GM10266 (cell line): ENCODE measurements at regions not wholly inside any gene's neighbourhood (a gene's known extent, or its start where the extent isn't known, plus 50 kb on each side); places are given as distances from the start of the nearest gene placed in this dataset.

Source experiments
- DNase-seq: peaks from one replicate; pipeline ENCODE4 v3.0.0; 2012; ENCODE audit errors: extremely low spot score
- CTCF ChIP-seq: IDR thresholded peaks from 2 replicates; pipeline ENCODE4 v1.5.1; 2012; ENCODE audit warnings: mild to moderate bottlenecking, low read depth; ENCODE audit not compliant: control insufficient read depth, insufficient read depth; ENCODE audit errors: missing control alignments

- no peak for TF ChIP-seq CTCF
- no peak for DNase-seq
These were observed 84.2 kb downstream of the CDC7 start for GRCh38 chr1:91584878-91585277.

GRCh38 chr1:91585502-91585901 is 84.9 kb downstream of the CDC7 start:
- TF ChIP-seq CTCF = no peak
- DNase-seq = no peak

- TF ChIP-seq CTCF = no peak
- no peak for DNase-seq
These were observed 85.3 kb downstream of the CDC7 start for GRCh38 chr1:91585982-91586381.

- DNase-seq = no peak
These were observed 88.8 kb downstream of the CDC7 start for GRCh38 chr1:91589437-91589836.

GRCh38 chr1:91591175-91591974 is 90.7 kb downstream of the CDC7 start:
- no peak for TF ChIP-seq CTCF
- DNase-seq = no peak

More at GRCh38 chr1:91589437-91589836, 88.8 kb downstream of the CDC7 start:
- no peak for TF ChIP-seq CTCF

GRCh38 chr1:91592716-91593477 is 92.2 kb downstream of the CDC7 start:
- no peak for DNase-seq
- TF ChIP-seq CTCF = no peak
